ENCODE measurements at regions not wholly inside any gene's neighbourhood (a gene's known extent, or its start where the extent isn't known, plus 50 kb on each side); places are given as distances from the start of the nearest gene placed in this dataset.

- Histone ChIP-seq H3K79me2 (ENCODE audit: control insufficient read depth, insufficient read depth, low read length) (no peaks in the 10 kb centered on the region), H3K9me3 (replicated peaks; ENCODE audit: control insufficient read depth, insufficient read depth, low read depth, low read length) (no peaks in the 10 kb centered on the region; the same call in 1 of the 2 replicates), H3K27ac (ENCODE audit: extremely low read depth, low read depth, low read length) (no peak overlapping the region), H3K36me3 (ENCODE audit: control insufficient read depth, insufficient read depth, low read length) (no peaks in the 10 kb centered on the region), H3K9me1 (ENCODE audit: control insufficient read depth, insufficient read depth, low read length) (no peaks in the 10 kb centered on the region), H3K4me2 (ENCODE audit: insufficient read depth, low read length) (no peak overlapping the region), H4K20me1 (replicated peaks; ENCODE audit: control insufficient read depth, insufficient read depth, low read length) (no peaks in the 10 kb centered on the region), H2AFZ (ENCODE audit: low read depth, low read length) (no peak overlapping the region), H3K4me1 (replicated peaks in 1 of 2; ENCODE audit: control insufficient read depth in 2 of 2, insufficient read depth in 2 of 2, low read length in 2 of 2) (no peaks in the 10 kb centered on the region), H3K9ac (ENCODE audit: insufficient read depth in 1 of 2, low read depth in 2 of 2, low read length in 2 of 2) (no peak overlapping the region), H3K27me3 (ENCODE audit: control insufficient read depth in 2 of 2, insufficient read depth in 2 of 2, low read length in 2 of 2) (no peaks in the 10 kb centered on the region), H3K4me3 (no peak overlapping the region)
- intact Hi-C loops (cut with micrococcal nuclease), result no loop called here
- 5% methylated on average over 2 of the region's 2 CpGs for WGBS (ENCODE audit: insufficient coverage, low coverage, missing lambda C conversion rate)
- ATAC-seq (no peak), FAIRE-seq (no peak), DNase-seq (ENCODE audit: extremely low read depth in 1 of 4, low spot score in 3 of 4) (no peak)
- CTCF ChIA-PET (ENCODE audit: low intra/inter-chr PET ratio), result no interaction called here
- no TSS peak for BruUV-seq (replicated peaks)
- in situ Hi-C loops (cut with MboI), result no loop called here
- POLR2A ChIA-PET, result no interaction called here
- TF ChIP-seq CXXC5 (CRISPR knock-in tag; IDR thresholded peaks at IDR 0.05) (no peak), ZSCAN29 (IDR thresholded peaks at IDR 0.05) (no peak), RBM17 (IDR thresholded peaks at IDR 0.05; ENCODE audit: borderline replicate concordance, low read depth, low read length) (no peak), TARDBP (IDR thresholded peaks at IDR 0.05) (no peak), RBBP5 (IDR thresholded peaks at IDR 0.05; ENCODE audit: borderline replicate concordance, insufficient read depth, low read length, poor library complexity, severe bottlenecking) (no peak), OTX1 (CRISPR knock-in tag; IDR thresholded peaks at IDR 0.05) (no peak), COPS2 (conservative IDR thresholded peaks at IDR 0.05) (no peak), FOXA1 (IDR thresholded peaks at IDR 0.05; ENCODE audit: borderline replicate concordance) (no peak), KDM5B (IDR thresholded peaks at IDR 0.05; ENCODE audit: insufficient replicate concordance, low read depth, low read length) (no peak), ZNF76 (CRISPR knock-in tag; IDR thresholded peaks at IDR 0.05; ENCODE audit: borderline replicate concordance) (no peak), ZNF740 (CRISPR knock-in tag; IDR thresholded peaks at IDR 0.05) (no peak), ZNF740 (tag; IDR thresholded peaks at IDR 0.05) (no peak), ZNF551 (CRISPR knock-in tag; IDR thresholded peaks at IDR 0.05) (no peak), MAX (CRISPR knock-in tag; IDR thresholded peaks at IDR 0.05) (no peak), ARID2 (IDR thresholded peaks at IDR 0.05) (no peak), HOMEZ (CRISPR knock-in tag; IDR thresholded peaks at IDR 0.05) (no peak), E2F8 (IDR thresholded peaks at IDR 0.05; ENCODE audit: low read depth, partially characterized antibody) (no peak), CREB3 (tag; conservative IDR thresholded peaks at IDR 0.05; ENCODE audit: low read depth) (no peak), ZFPM2 (CRISPR knock-in tag; IDR thresholded peaks at IDR 0.05) (no peak)
Observed at GRCh38 chr6:114878091-114878490, 535.3 kb upstream of the HS3ST5 start.

Data from K562 (cell line).